Activated CD4-positive, alpha-beta memory T cell treated with anti-CD3 and anti-CD28 coated beads, Interleukin-2, amount 10 ng/mL, durations not matched to agents 7 days and 5 days (primary cell): ENCODE measurements at regions not wholly inside any gene's neighbourhood (a gene's known extent, or its start where the extent isn't known, plus 50 kb on each side); places are given as distances from the start of the nearest gene placed in this dataset.
"Not testable (repeated sequence)": the region's sequence is repeated elsewhere in the genome, so short reads cannot be mapped to it uniquely, and the experiment has no call there.

Experiments
- CTCF ChIA-PET: fragments of 350-600 bp; sonication (Branson Sonifier 250); formaldehyde crosslinking; loops from one replicate; lab custom pipeline; 2021; ENCODE audit warnings: antibody characterized with exemption, inconsistent platforms; lab: Charles Lee
- POLR2A ChIA-PET: fragments of 350-600 bp; sonication (Branson Sonifier 250); formaldehyde crosslinking; loops from one replicate; lab custom pipeline; 2021; ENCODE audit warnings: antibody characterized with exemption; lab: Charles Lee
- DNase-seq: peaks from one replicate; pipeline ENCODE4 v3.0.0-alpha.2; 2020
- H3K27ac Mint-ChIP-seq: one replicate; pipeline ENCODE4 v1.8.0; 2021; ENCODE audit warnings: mild to moderate bottlenecking, mixed read lengths
- H3K27me3 Mint-ChIP-seq: one replicate; pipeline ENCODE4 v1.8.0; 2021; ENCODE audit warnings: mixed read lengths
- H3K36me3 Mint-ChIP-seq: one replicate; pipeline ENCODE4 v1.8.0; 2021; ENCODE audit warnings: low read depth, mixed read lengths
- H3K4me1 Mint-ChIP-seq: one replicate; pipeline ENCODE4 v1.8.0; 2021; ENCODE audit warnings: mixed read lengths
- H3K4me3 Mint-ChIP-seq: one replicate; pipeline ENCODE4 v1.8.0; 2021; ENCODE audit warnings: mild to moderate bottlenecking, mixed read lengths
- H3K9me3 Mint-ChIP-seq: one replicate; pipeline ENCODE4 v1.8.0; 2021; ENCODE audit warnings: mixed read lengths

- no peaks in the 10 kb centered on the region for H3K4me1 Mint-ChIP-seq
- H3K4me3 Mint-ChIP-seq = no peak overlapping the region
- no peaks in the 10 kb centered on the region for H3K36me3 Mint-ChIP-seq
- H3K27ac Mint-ChIP-seq = no peak overlapping the region
- H3K9me3 Mint-ChIP-seq = peaks cover 2% of the 10 kb centered on the region
- DNase-seq = no peak
- H3K27me3 Mint-ChIP-seq = no peaks in the 10 kb centered on the region
- POLR2A ChIA-PET = no interaction called here
- CTCF ChIA-PET = no interaction called here
These were observed 345.3 kb downstream of the TFAP2B start for GRCh38 chr6:51163843-51164529.

- ChIA-PET CTCF (no interaction called here), POLR2A (no interaction called here)
- no peak overlapping the region for H3K27ac Mint-ChIP-seq
- no peak overlapping the region for H3K4me3 Mint-ChIP-seq
- H3K27me3 Mint-ChIP-seq = no peaks in the 10 kb centered on the region
- no peaks in the 10 kb centered on the region for H3K4me1 Mint-ChIP-seq
- peaks cover 7% of the 10 kb centered on the region for H3K9me3 Mint-ChIP-seq
- no peaks in the 10 kb centered on the region for H3K36me3 Mint-ChIP-seq
- DNase-seq = no peak
These were observed 348.2 kb downstream of the TFAP2B start for GRCh38 chr6:51166914-51167313.

- Mint-ChIP-seq H3K27ac (no peak overlapping the region), H3K4me3 (no peak overlapping the region), H3K27me3 (no peaks in the 10 kb centered on the region), H3K36me3 (no peaks in the 10 kb centered on the region), H3K4me1 (no peaks in the 10 kb centered on the region), H3K9me3 (peaks cover 7% of the 10 kb centered on the region)
- no peak for DNase-seq
- CTCF ChIA-PET = no interaction called here
- POLR2A ChIA-PET = no interaction called here
These were observed 348.8 kb downstream of the TFAP2B start for GRCh38 chr6:51167468-51167867.

GRCh38 chr6:51182827-51183226, 364.2 kb downstream of the TFAP2B start:
- no peak for DNase-seq
- no peaks in the 10 kb centered on the region for H3K27me3 Mint-ChIP-seq
- no peak overlapping the region for H3K4me3 Mint-ChIP-seq
- ChIA-PET CTCF (no interaction called here), POLR2A (no interaction called here)
- H3K36me3 Mint-ChIP-seq = no peaks in the 10 kb centered on the region
- no peak overlapping the region for H3K27ac Mint-ChIP-seq
- no peaks in the 10 kb centered on the region for H3K9me3 Mint-ChIP-seq
- no peaks in the 10 kb centered on the region for H3K4me1 Mint-ChIP-seq

GRCh38 chr6:51184046-51184445, 365.4 kb downstream of the TFAP2B start:
- no peak for DNase-seq
- Mint-ChIP-seq H3K27ac (no peak overlapping the region), H3K4me1 (no peaks in the 10 kb centered on the region), H3K4me3 (no peak overlapping the region), H3K9me3 (no peaks in the 10 kb centered on the region), H3K27me3 (no peaks in the 10 kb centered on the region), H3K36me3 (no peaks in the 10 kb centered on the region)
- ChIA-PET POLR2A (no interaction called here), CTCF (no interaction called here)

GRCh38 chr6:51193163-51193562, 374.5 kb downstream of the TFAP2B start:
- DNase-seq, H3K4me1 Mint-ChIP-seq, POLR2A ChIA-PET, H3K27ac Mint-ChIP-seq, H3K9me3 Mint-ChIP-seq, H3K27me3 Mint-ChIP-seq, CTCF ChIA-PET, H3K4me3 Mint-ChIP-seq, H3K36me3 Mint-ChIP-seq: not testable (repeated sequence)

- POLR2A ChIA-PET = no interaction called here
- H3K27me3 Mint-ChIP-seq = no peaks in the 10 kb centered on the region
- CTCF ChIA-PET = no interaction called here
- H3K27ac Mint-ChIP-seq = no peak overlapping the region
- no peaks in the 10 kb centered on the region for H3K36me3 Mint-ChIP-seq
- no peaks in the 10 kb centered on the region for H3K4me1 Mint-ChIP-seq
- no peak for DNase-seq
- H3K9me3 Mint-ChIP-seq = no peaks in the 10 kb centered on the region
- H3K4me3 Mint-ChIP-seq = no peak overlapping the region
These were observed 380.5 kb downstream of the TFAP2B start for GRCh38 chr6:51199105-51199552.

- Mint-ChIP-seq H3K27ac (no peak overlapping the region), H3K4me3 (no peak overlapping the region), H3K9me3 (no peaks in the 10 kb centered on the region), H3K27me3 (no peaks in the 10 kb centered on the region), H3K36me3 (no peaks in the 10 kb centered on the region), H3K4me1 (no peaks in the 10 kb centered on the region)
- ChIA-PET POLR2A (no interaction called here), CTCF (no interaction called here)
- DNase-seq = no peak
These were observed 381.1 kb downstream of the TFAP2B start for GRCh38 chr6:51199733-51200260.

GRCh38 chr6:51200676-51201075, 382.0 kb downstream of the TFAP2B start:
- H3K36me3 Mint-ChIP-seq = no peaks in the 10 kb centered on the region
- no peaks in the 10 kb centered on the region for H3K4me1 Mint-ChIP-seq
- H3K27me3 Mint-ChIP-seq = no peaks in the 10 kb centered on the region
- CTCF ChIA-PET = no interaction called here
- no peak for DNase-seq
- no peak overlapping the region for H3K4me3 Mint-ChIP-seq
- H3K27ac Mint-ChIP-seq = no peak overlapping the region
- POLR2A ChIA-PET = no interaction called here
- H3K9me3 Mint-ChIP-seq = no peaks in the 10 kb centered on the region

- H3K36me3 Mint-ChIP-seq, H3K4me3 Mint-ChIP-seq, POLR2A ChIA-PET, H3K27ac Mint-ChIP-seq, CTCF ChIA-PET, H3K4me1 Mint-ChIP-seq, DNase-seq, H3K9me3 Mint-ChIP-seq, H3K27me3 Mint-ChIP-seq: not testable (repeated sequence)
These were observed 384.0 kb downstream of the TFAP2B start for GRCh38 chr6:51202653-51203052.

GRCh38 chr6:51203504-51203903, 384.8 kb downstream of the TFAP2B start:
- Mint-ChIP-seq H3K4me1 (no peaks in the 10 kb centered on the region), H3K27me3 (no peaks in the 10 kb centered on the region), H3K9me3 (no peaks in the 10 kb centered on the region), H3K27ac (no peak overlapping the region), H3K4me3 (no peak overlapping the region), H3K36me3 (no peaks in the 10 kb centered on the region)
- POLR2A ChIA-PET = no interaction called here
- CTCF ChIA-PET = no interaction called here
- no peak for DNase-seq

- H3K27me3 Mint-ChIP-seq, POLR2A ChIA-PET, H3K4me3 Mint-ChIP-seq, H3K4me1 Mint-ChIP-seq, CTCF ChIA-PET, H3K9me3 Mint-ChIP-seq, DNase-seq, H3K36me3 Mint-ChIP-seq, H3K27ac Mint-ChIP-seq: not testable (repeated sequence)
These were observed 388.0 kb downstream of the TFAP2B start for GRCh38 chr6:51206686-51207085.

GRCh38 chr6:51209651-51210050, 391.0 kb downstream of the TFAP2B start:
- Mint-ChIP-seq H3K36me3 (no peaks in the 10 kb centered on the region), H3K27ac (no peak overlapping the region), H3K4me1 (no peaks in the 10 kb centered on the region), H3K4me3 (no peak overlapping the region), H3K9me3 (no peaks in the 10 kb centered on the region), H3K27me3 (no peaks in the 10 kb centered on the region)
- ChIA-PET CTCF (no interaction called here), POLR2A (no interaction called here)
- DNase-seq = no peak

- POLR2A ChIA-PET = no interaction called here
These were observed 395.1 kb downstream of the TFAP2B start for GRCh38 chr6:51213811-51214210.

More at GRCh38 chr6:51213811-51214210, 395.1 kb downstream of the TFAP2B start:
- CTCF ChIA-PET = no interaction called here
- DNase-seq = no peak
- Mint-ChIP-seq H3K27me3 (no peaks in the 10 kb centered on the region), H3K9me3 (no peaks in the 10 kb centered on the region), H3K4me3 (no peak overlapping the region), H3K36me3 (no peaks in the 10 kb centered on the region), H3K4me1 (no peaks in the 10 kb centered on the region), H3K27ac (no peak overlapping the region)
